ENCODE measurements at regions not wholly inside any gene's neighbourhood (a gene's known extent, or its start where the extent isn't known, plus 50 kb on each side); places are given as distances from the start of the nearest gene placed in this dataset.

DNA sequence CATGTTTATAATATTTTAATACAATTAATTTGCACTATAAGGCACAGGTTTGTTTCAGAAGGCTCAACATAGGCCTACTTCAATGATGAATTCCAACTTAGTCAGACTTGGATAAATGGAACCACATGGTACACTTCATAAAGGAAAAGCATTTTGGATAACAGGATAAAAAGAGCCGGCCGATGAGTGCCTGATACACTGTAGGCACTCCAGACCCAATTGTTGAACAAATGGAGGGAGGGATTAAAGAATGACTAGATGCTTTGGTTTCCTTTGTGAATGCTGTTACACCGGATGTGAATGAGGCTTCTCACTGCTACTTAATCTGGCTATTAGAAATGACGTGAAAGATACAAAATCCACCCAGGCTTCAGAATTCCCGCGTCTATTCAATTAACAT, 104.1 kb upstream of the KCTD1 start:
- CTCF ChIA-PET = interaction anchor here (4.2 kb wide), 1 partner anchor 246 kb away, joined by 22 read pairs; no protein-coding TSS in a partner anchor
- Histone ChIP-seq H3K36me3 (ENCODE audit: control insufficient read depth, insufficient read depth, low read length) (no peaks in the 10 kb centered on the region), H3K27me3 (ENCODE audit: control insufficient read depth, insufficient read depth, low read length) (peaks cover 20% of the 10 kb centered on the region), H3K4me3 (ENCODE audit: low read depth, low read length) (no peak overlapping the region)
- no peak for TF ChIP-seq CTCF (IDR thresholded peaks at IDR 0.05; ENCODE audit: insufficient read depth, low read depth, low read length)
- POLR2A ChIA-PET = no interaction called here
- no peak for DNase-seq (ENCODE audit: low read depth)

DNA sequence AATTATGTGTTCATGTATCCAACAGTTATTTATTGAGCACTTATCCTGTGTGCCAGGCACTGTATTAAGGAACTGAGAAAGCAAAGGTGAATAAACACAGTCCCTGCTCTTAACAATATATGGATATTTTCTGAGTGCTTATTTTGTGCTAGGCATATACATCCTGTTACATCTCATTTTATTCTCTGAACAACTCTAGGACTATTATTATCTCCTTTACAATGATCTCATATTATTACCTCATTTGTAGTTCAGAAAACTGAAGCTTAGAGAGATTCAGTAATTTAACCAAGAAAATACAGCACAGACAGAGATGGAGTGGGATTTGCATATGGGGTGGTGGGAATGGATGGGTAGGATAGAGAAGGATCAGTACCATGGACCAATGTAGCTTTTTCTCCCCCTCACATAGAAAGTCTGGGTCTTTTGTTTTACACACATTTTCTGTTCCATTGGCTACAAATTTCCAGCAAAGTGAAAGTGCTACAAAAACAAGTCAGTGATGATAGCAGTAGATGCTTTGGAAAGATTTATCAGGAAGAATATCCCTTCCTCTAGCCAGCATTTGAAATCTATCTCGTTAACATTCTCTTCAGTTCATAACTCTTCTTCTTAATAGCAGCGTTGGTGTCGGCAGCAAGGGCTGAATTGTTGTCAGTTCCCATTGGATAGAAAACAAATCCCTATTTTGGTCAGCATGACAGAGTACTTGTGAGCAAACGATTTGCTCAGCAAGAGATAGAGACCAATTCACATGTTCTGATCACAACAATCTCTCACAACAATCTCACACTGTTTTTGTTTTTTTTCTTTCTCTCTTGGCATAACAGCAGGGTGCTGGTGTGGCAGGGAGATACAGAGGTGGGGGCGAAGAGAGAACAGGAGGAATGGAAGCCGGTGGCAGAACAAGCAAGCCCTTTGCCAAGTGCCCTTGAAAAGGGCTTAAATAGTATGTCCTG, 102.2 kb upstream of the KCTD1 start:
- no peak for DNase-seq (ENCODE audit: low read depth)
- TF ChIP-seq CTCF (IDR thresholded peaks at IDR 0.05; ENCODE audit: insufficient read depth, low read depth, low read length) = no peak
- Histone ChIP-seq H3K36me3 (ENCODE audit: control insufficient read depth, insufficient read depth, low read length) (no peaks in the 10 kb centered on the region), H3K27me3 (ENCODE audit: control insufficient read depth, insufficient read depth, low read length) (peaks cover 15% of the 10 kb centered on the region), H3K4me3 (ENCODE audit: low read depth, low read length) (no peak overlapping the region)
- ChIA-PET POLR2A (no interaction called here), CTCF (interaction anchor here (1.4 to 4.2 kb wide), 5 partner anchors 102 to 344 kb away, joined by 5 to 29 read pairs (median 22); partner anchors contain the start of gene KCTD1)

DNA sequence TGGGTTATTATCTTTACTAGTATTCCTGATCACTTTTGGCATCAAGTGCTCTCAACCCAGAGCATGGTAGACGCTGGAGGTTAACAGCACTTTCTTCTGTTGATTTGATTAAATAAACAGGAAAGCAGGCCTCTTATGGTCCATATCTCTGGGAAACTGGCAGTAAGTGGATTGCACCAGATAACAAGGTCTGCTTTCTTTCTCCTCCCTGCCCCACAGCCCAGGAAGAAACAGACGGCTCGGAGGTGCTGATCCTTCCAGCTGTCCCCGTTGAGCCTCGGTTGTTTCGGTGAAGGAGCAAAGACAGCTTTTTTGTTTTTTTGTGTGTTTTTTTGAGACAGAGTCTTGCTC, 100.8 kb upstream of the KCTD1 start:
- no peak for DNase-seq (ENCODE audit: low read depth)
- Histone ChIP-seq H3K27me3 (ENCODE audit: control insufficient read depth, insufficient read depth, low read length) (peaks cover 10% of the 10 kb centered on the region), H3K36me3 (ENCODE audit: control insufficient read depth, insufficient read depth, low read length) (no peaks in the 10 kb centered on the region), H3K4me3 (ENCODE audit: low read depth, low read length) (no peak overlapping the region)
- POLR2A ChIA-PET = no interaction called here
- TF ChIP-seq CTCF (IDR thresholded peaks at IDR 0.05; ENCODE audit: insufficient read depth, low read depth, low read length) = no peak
- CTCF ChIA-PET = interaction anchor here (0.8 to 2.5 kb wide), 13 partner anchors 10 to 342 kb away, joined by 3 to 29 read pairs (median 4); partner anchors contain the start of gene KCTD1

- ChIA-PET POLR2A (no interaction called here), CTCF (interaction anchor here (0.8 to 2.5 kb wide), 10 partner anchors 10 to 341 kb away, joined by 3 to 29 read pairs (median 4); partner anchors contain the start of gene KCTD1)
- H3K4me3 ChIP-seq (ENCODE audit: low read depth, low read length) = no peak overlapping the region
- no peak for TF ChIP-seq CTCF (IDR thresholded peaks at IDR 0.05; ENCODE audit: insufficient read depth, low read depth, low read length)
- no peak for DNase-seq (ENCODE audit: low read depth)
- H3K27me3 ChIP-seq (ENCODE audit: control insufficient read depth, insufficient read depth, low read length) = peaks cover 10% of the 10 kb centered on the region
- no peaks in the 10 kb centered on the region for H3K36me3 ChIP-seq (ENCODE audit: control insufficient read depth, insufficient read depth, low read length)
These were observed 100.3 kb upstream of the KCTD1 start for GRCh38 chr18:26648509-26649192.

DNA sequence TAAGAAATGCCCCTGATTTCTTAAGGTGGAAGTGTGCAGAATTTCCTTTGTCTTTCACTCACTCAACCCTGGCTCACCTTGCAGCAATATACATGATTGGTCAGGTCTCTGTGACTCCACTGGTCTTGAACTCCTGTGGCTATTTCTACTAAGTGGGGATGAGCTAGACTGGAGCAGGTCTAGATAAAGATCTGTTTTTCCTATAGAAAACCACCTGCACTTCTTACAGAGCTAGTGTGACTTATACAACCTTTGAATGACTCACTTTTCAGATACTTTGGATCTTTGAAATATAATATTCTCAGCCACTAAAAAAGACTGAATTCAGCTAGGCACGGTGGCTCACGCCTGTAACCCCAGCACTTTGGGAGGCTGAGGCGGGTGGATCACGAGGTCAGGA, 98.5 kb upstream of the KCTD1 start:
- Histone ChIP-seq H3K27me3 (ENCODE audit: control insufficient read depth, insufficient read depth, low read length) (peaks cover 4% of the 10 kb centered on the region; the same call in 1 of the 2 replicates), H3K4me3 (ENCODE audit: low read depth, low read length) (no peak overlapping the region), H3K36me3 (ENCODE audit: control insufficient read depth, insufficient read depth, low read length) (no peaks in the 10 kb centered on the region)
- CTCF ChIA-PET = interaction anchor here (0.6 to 3.1 kb wide), 6 partner anchors 12 to 723 kb away, joined by 3 to 18 read pairs (median 3); no protein-coding TSS in a partner anchor
- DNase-seq (ENCODE audit: low read depth) = no peak
- no peak for TF ChIP-seq CTCF (IDR thresholded peaks at IDR 0.05; ENCODE audit: insufficient read depth, low read depth, low read length)
- POLR2A ChIA-PET = no interaction called here
